SK-N-SH treated with all-trans-retinoic acid at 6 μM for 48 hours (cell line): ENCODE measurements at regions not wholly inside any gene's neighbourhood (a gene's known extent, or its start where the extent isn't known, plus 50 kb on each side); places are given as distances from the start of the nearest gene placed in this dataset.

Experiments
- ATAC-seq: fragments of 200-7000 bp; cut with Tn5 transposase; 3 replicates; pipeline ENCODE4 v1.9.1; 2020; ENCODE audit warnings: mild to moderate bottlenecking, moderate library complexity
- ARNTL ChIP-seq: fragments of 450-650 bp; formaldehyde crosslinking; IDR thresholded peaks from 2 replicates; pipeline ENCODE4 v1.5.0; 2020; ENCODE audit warnings: low read depth, mild to moderate bottlenecking, moderate library complexity, borderline replicate concordance
- BACH2 ChIP-seq: fragments of 250-450 bp; sonication (Bioruptor Pico); IDR thresholded peaks from 2 replicates; pipeline ENCODE4 v1.9.0; 2021; ENCODE audit warnings: mild to moderate bottlenecking, borderline replicate concordance
- CSDC2 ChIP-seq: fragments of 250-450 bp; sonication (Bioruptor Pico); IDR thresholded peaks from 2 replicates; pipeline ENCODE4 v1.5.0; 2020; ENCODE audit warnings: mild to moderate bottlenecking, moderate library complexity
- ESRRG ChIP-seq: fragments of 250-450 bp; sonication (Bioruptor Pico); IDR thresholded peaks from 2 replicates; pipeline ENCODE4 v1.6.1; 2021; ENCODE audit warnings: mild to moderate bottlenecking
- GLIS3 ChIP-seq: fragments of 250-450 bp; sonication (Bioruptor Pico); IDR thresholded peaks from 2 replicates; pipeline ENCODE4 v1.5.0; 2020; ENCODE audit warnings: mild to moderate bottlenecking, moderate library complexity
- ISL1 ChIP-seq: fragments of 250-450 bp; sonication (Bioruptor Pico); IDR thresholded peaks from 2 replicates; pipeline ENCODE4 v2.1.2; 2022; ENCODE audit warnings: mild to moderate bottlenecking, moderate library complexity
- OSR1 ChIP-seq: fragments of 250-450 bp; sonication (Bioruptor Pico); IDR thresholded peaks from 2 replicates; pipeline ENCODE4 v1.8.0; 2022; ENCODE audit warnings: moderate library complexity, mild to moderate bottlenecking, inconsistent platforms
- PPARA ChIP-seq: fragments of 250-450 bp; sonication (Bioruptor Pico); IDR thresholded peaks from 2 replicates; pipeline ENCODE4 v1.5.0; 2020; ENCODE audit warnings: mild to moderate bottlenecking, borderline replicate concordance
- RARB ChIP-seq: fragments of 250-450 bp; sonication (Bioruptor Pico); IDR thresholded peaks from 2 replicates; pipeline ENCODE4 v1.8.0; 2021; ENCODE audit warnings: mild to moderate bottlenecking, moderate library complexity
- SNAI2 ChIP-seq: fragments of 250-450 bp; sonication (Bioruptor Pico); IDR thresholded peaks from 2 replicates; pipeline ENCODE4 v1.5.0; 2020; ENCODE audit warnings: mild to moderate bottlenecking, moderate library complexity
- TCF4 ChIP-seq: fragments of 250-450 bp; sonication (Bioruptor Pico); IDR thresholded peaks from 2 replicates; pipeline ENCODE4 v1.8.0; 2021; ENCODE audit warnings: mild to moderate bottlenecking, moderate library complexity, borderline replicate concordance
- TOX ChIP-seq: fragments of 250-450 bp; sonication (Bioruptor Pico); IDR thresholded peaks from 2 replicates; pipeline ENCODE4 v1.8.0; 2021; ENCODE audit warnings: mild to moderate bottlenecking, moderate library complexity, borderline replicate concordance
- ZC3H10 ChIP-seq: fragments of 250-450 bp; sonication (Bioruptor Pico); IDR thresholded peaks from 2 replicates; pipeline ENCODE4 v1.5.1; 2021; ENCODE audit warnings: mild to moderate bottlenecking, moderate library complexity
- ZFP3 ChIP-seq: fragments of 250-450 bp; sonication (Bioruptor Pico); IDR thresholded peaks from 2 replicates; pipeline ENCODE4 v1.5.0; 2020; ENCODE audit warnings: mild to moderate bottlenecking, moderate library complexity
- ZFP30 ChIP-seq: fragments of 450-650 bp; formaldehyde crosslinking; IDR thresholded peaks from 2 replicates; pipeline ENCODE4 v1.5.0; 2022; ENCODE audit warnings: mild to moderate bottlenecking, moderate library complexity
- ZNF565 ChIP-seq: fragments of 450-650 bp; formaldehyde crosslinking; conservative IDR thresholded peaks from 2 replicates; pipeline ENCODE4 v1.5.0; 2020; ENCODE audit warnings: low read depth, mild to moderate bottlenecking, moderate library complexity
- ZNF70 ChIP-seq: fragments of 450-650 bp; formaldehyde crosslinking; IDR thresholded peaks from 2 replicates; pipeline ENCODE4 v1.5.0; 2020; ENCODE audit warnings: mild to moderate bottlenecking, moderate library complexity
- TF ChIP-seq, protein P1 (sequence below): fragments of 250-450 bp; sonication (Bioruptor Pico); IDR thresholded peaks from 2 replicates; pipeline ENCODE4 v1.5.0; 2020; ENCODE audit warnings: mild to moderate bottlenecking, moderate library complexity
- TF ChIP-seq, protein P2 (sequence below): fragments of 250-450 bp; sonication (Bioruptor Pico); IDR thresholded peaks from 2 replicates; pipeline ENCODE4 v1.8.0; 2020; ENCODE audit warnings: mild to moderate bottlenecking, moderate library complexity, borderline replicate concordance
- TF ChIP-seq, protein P3 (sequence below): fragments of 250-450 bp; sonication (Bioruptor Pico); IDR thresholded peaks from 2 replicates; pipeline ENCODE4 v1.8.0; 2021; ENCODE audit warnings: low read depth, mild to moderate bottlenecking, moderate library complexity, borderline replicate concordance
- TF ChIP-seq, protein P4 (sequence below): fragments of 250-450 bp; sonication (Bioruptor Pico); IDR thresholded peaks from 2 replicates; pipeline ENCODE4 v1.5.1; 2020; ENCODE audit warnings: low read depth, mild to moderate bottlenecking, moderate library complexity

DNA sequence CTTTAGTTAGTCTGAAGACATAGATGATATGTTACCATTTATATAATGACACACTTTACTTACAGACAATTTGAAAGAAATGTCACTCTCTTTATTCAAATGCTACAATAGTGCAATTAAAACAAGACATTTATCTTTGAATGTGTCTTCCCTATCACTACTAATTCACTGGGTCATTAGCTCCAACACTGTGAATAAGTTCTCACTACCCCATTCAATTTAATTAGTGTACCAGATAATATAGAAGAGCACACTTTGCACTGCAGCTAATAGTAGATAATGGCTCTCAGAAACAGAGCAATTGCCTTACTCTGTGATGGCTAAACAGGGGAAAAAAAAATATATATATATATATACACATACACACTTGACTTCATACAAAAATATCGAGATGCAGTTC lies 497.0 kb downstream of the DTWD2 start (continued):
- TF ChIP-seq, protein P1, sequence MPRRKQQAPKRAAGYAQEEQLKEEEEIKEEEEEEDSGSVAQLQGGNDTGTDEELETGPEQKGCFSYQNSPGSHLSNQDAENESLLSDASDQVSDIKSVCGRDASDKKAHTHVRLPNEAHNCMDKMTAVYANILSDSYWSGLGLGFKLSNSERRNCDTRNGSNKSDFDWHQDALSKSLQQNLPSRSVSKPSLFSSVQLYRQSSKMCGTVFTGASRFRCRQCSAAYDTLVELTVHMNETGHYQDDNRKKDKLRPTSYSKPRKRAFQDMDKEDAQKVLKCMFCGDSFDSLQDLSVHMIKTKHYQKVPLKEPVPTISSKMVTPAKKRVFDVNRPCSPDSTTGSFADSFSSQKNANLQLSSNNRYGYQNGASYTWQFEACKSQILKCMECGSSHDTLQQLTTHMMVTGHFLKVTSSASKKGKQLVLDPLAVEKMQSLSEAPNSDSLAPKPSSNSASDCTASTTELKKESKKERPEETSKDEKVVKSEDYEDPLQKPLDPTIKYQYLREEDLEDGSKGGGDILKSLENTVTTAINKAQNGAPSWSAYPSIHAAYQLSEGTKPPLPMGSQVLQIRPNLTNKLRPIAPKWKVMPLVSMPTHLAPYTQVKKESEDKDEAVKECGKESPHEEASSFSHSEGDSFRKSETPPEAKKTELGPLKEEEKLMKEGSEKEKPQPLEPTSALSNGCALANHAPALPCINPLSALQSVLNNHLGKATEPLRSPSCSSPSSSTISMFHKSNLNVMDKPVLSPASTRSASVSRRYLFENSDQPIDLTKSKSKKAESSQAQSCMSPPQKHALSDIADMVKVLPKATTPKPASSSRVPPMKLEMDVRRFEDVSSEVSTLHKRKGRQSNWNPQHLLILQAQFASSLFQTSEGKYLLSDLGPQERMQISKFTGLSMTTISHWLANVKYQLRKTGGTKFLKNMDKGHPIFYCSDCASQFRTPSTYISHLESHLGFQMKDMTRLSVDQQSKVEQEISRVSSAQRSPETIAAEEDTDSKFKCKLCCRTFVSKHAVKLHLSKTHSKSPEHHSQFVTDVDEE (CRISPR knock-in tag): no peak

DNA sequence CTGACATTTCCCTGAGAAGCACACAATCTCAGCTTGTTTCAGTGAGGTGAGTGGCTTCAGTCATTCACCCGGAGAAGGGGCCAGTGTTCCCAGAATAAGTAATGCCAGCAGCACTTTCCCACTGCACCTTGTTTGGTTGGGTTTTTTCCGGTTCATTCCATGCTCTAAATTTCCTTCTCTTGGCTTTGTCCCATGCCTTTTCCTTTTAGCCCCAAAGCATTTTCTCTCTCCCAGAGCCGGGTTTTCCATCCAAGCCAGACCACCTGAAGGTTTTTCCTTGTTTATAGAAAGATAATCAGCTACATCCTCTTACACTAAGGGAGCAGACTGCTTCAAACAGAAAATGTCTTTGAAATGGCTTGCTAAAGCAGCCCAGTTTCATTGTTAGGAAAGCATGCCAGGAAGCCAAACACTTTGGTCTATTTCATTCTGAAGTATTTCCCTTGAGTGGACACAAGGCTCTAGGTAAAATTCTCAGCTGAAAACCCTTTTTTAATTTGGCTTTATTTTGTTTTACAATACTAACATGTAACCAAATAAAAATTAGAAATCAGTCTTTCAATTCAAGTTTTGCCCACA lies 501.6 kb downstream of the DTWD2 start:
- TF ChIP-seq ZNF70 (CRISPR knock-in tag) (no peak), PPARA (CRISPR knock-in tag) (no peak), GLIS3 (CRISPR knock-in tag) (no peak), ZFP30 (no peak), ESRRG (no peak), ZFP3 (CRISPR knock-in tag) (no peak), OSR1 (CRISPR knock-in tag) (no peak), ZNF565 (CRISPR knock-in tag) (no peak), BACH2 (no peak), CSDC2 (CRISPR knock-in tag) (no peak), TOX (CRISPR knock-in tag) (no peak), ISL1 (CRISPR knock-in tag) (no peak), SNAI2 (no peak), ARNTL (CRISPR knock-in tag) (no peak), RARB (CRISPR knock-in tag) (no peak)
- TF ChIP-seq, protein P2, sequence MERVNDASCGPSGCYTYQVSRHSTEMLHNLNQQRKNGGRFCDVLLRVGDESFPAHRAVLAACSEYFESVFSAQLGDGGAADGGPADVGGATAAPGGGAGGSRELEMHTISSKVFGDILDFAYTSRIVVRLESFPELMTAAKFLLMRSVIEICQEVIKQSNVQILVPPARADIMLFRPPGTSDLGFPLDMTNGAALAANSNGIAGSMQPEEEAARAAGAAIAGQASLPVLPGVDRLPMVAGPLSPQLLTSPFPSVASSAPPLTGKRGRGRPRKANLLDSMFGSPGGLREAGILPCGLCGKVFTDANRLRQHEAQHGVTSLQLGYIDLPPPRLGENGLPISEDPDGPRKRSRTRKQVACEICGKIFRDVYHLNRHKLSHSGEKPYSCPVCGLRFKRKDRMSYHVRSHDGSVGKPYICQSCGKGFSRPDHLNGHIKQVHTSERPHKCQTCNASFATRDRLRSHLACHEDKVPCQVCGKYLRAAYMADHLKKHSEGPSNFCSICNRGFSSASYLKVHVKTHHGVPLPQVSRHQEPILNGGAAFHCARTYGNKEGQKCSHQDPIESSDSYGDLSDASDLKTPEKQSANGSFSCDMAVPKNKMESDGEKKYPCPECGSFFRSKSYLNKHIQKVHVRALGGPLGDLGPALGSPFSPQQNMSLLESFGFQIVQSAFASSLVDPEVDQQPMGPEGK (CRISPR knock-in tag): no peak
- TF ChIP-seq, protein P3, sequence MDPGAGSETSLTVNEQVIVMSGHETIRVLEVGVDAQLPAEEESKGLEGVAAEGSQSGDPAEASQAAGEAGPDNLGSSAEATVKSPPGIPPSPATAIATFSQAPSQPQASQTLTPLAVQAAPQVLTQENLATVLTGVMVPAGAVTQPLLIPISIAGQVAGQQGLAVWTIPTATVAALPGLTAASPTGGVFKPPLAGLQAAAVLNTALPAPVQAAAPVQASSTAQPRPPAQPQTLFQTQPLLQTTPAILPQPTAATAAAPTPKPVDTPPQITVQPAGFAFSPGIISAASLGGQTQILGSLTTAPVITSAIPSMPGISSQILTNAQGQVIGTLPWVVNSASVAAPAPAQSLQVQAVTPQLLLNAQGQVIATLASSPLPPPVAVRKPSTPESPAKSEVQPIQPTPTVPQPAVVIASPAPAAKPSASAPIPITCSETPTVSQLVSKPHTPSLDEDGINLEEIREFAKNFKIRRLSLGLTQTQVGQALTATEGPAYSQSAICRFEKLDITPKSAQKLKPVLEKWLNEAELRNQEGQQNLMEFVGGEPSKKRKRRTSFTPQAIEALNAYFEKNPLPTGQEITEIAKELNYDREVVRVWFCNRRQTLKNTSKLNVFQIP (CRISPR knock-in tag): no peak
- no peak for ATAC-seq

DNA sequence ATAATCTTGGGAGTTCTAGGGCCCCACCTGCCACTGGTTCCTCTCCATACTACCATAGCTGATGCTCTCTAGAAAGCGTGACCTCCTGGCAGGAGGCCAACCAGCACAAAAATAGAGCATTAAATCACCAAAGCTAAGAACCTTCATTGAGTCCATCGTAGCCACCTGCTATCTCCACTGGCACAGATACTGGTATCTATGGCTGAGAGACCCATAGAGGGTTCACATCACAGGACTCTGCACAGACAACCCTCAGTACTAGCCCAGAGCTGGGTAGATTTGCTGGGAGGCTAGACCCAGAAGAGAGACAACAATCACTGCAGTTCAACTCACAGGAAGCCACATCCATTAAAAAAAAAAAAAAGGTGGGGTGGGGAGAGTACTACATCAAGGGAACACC lies 509.1 kb downstream of the DTWD2 start:
- no peak for TF ChIP-seq ZFP3 (CRISPR knock-in tag)
- no peak for TF ChIP-seq RARB (CRISPR knock-in tag)
- TF ChIP-seq ESRRG: no peak
- TF ChIP-seq ZNF70 (CRISPR knock-in tag): no peak
- TF ChIP-seq, protein P4, sequence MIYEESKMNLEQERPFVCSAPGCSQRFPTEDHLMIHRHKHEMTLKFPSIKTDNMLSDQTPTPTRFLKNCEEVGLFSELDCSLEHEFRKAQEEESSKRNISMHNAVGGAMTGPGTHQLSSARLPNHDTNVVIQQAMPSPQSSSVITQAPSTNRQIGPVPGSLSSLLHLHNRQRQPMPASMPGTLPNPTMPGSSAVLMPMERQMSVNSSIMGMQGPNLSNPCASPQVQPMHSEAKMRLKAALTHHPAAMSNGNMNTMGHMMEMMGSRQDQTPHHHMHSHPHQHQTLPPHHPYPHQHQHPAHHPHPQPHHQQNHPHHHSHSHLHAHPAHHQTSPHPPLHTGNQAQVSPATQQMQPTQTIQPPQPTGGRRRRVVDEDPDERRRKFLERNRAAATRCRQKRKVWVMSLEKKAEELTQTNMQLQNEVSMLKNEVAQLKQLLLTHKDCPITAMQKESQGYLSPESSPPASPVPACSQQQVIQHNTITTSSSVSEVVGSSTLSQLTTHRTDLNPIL (CRISPR knock-in tag): no peak
- no peak for TF ChIP-seq ISL1 (CRISPR knock-in tag)
- no peak for TF ChIP-seq SNAI2
- no peak for TF ChIP-seq ZC3H10 (CRISPR knock-in tag)
- no peak for TF ChIP-seq BACH2
- TF ChIP-seq ARNTL (CRISPR knock-in tag): no peak
- TF ChIP-seq, protein P3 (CRISPR knock-in tag): no peak
- TF ChIP-seq, protein P2 (CRISPR knock-in tag): no peak
- TF ChIP-seq CSDC2 (CRISPR knock-in tag): no peak
- TF ChIP-seq GLIS3 (CRISPR knock-in tag): no peak
- no peak for TF ChIP-seq TCF4 (CRISPR knock-in tag)
- TF ChIP-seq, protein P1 (CRISPR knock-in tag): no peak
- TF ChIP-seq ZNF565 (CRISPR knock-in tag): no peak
- no peak for TF ChIP-seq TOX (CRISPR knock-in tag)
- TF ChIP-seq, all 23 proteins: peak for 0
- no peak for ATAC-seq
